Gastrocnemius medialis (tissue), 4 donors: ENCODE measurements at regions not wholly inside any gene's neighbourhood (a gene's known extent, or its start where the extent isn't known, plus 50 kb on each side); places are given as distances from the start of the nearest gene placed in this dataset.

Experiments
- ATAC-seq, 2 donors: fragments of 150-250 bp; one replicate each; pipeline ENCODE4 v1.9.1; 2016
- DNase-seq, 2 donors: peaks; one replicate each; pipeline ENCODE4 v3.0.0-alpha.2; 2019
- H3K27ac ChIP-seq, 4 donors: fragments of 200-600 bp; sonication (generic); 1 replicate in 1 of 4; 2 replicates in 3 of 4; pipeline ENCODE4 v1.5.1; 2016 to 2018; ENCODE audit warnings: mild to moderate bottlenecking in 2 of 4, moderate library complexity in 1 of 4
- H3K27me3 ChIP-seq, 3 donors: fragments of 200-600 bp; sonication (generic) in 2 of 3; 1 replicate in 1 of 3; 2 replicates in 2 of 3; pipeline versions ENCODE4 v1.5.1 to v1.6.0; 2016 to 2019; ENCODE audit warnings: mild to moderate bottlenecking in 1 of 3, moderate library complexity in 1 of 3
- H3K36me3 ChIP-seq, 2 donors: fragments of 200-600 bp; sonication (generic) in 1 of 2; one replicate each; pipeline ENCODE4 v1.5.1; 2017 to 2018
- H3K4me1 ChIP-seq, 2 donors: fragments of 200-600 bp; sonication (generic) in 1 of 2; one replicate each; pipeline ENCODE4 v1.5.1; 2016 to 2017; ENCODE audit warnings: mild to moderate bottlenecking in 2 of 2
- H3K4me3 ChIP-seq, 4 donors: fragments of 200-600 bp; sonication (generic) in 3 of 4; 1 replicate in 1 of 4; 2 replicates in 3 of 4; pipeline ENCODE4 v1.5.1; 2016 to 2019; ENCODE audit warnings: mild to moderate bottlenecking in 2 of 4
- H3K9me3 ChIP-seq, 3 donors: fragments of 200-600 bp; sonication (generic) in 2 of 3; 1 replicate in 1 of 3; 2 replicates in 2 of 3; pipeline ENCODE4 v1.5.1; 2016 to 2019
- CTCF ChIP-seq, 5 experiments: fragments of 450-650 bp in 3 of 5; fragments of 200-600 bp in 2 of 5; sonication (generic) in 2 of 5; IDR thresholded peaks in 4 of 5; conservative IDR thresholded peaks in 1 of 5; 1 replicate in 4 of 5; 2 replicates in 1 of 5; pipeline ENCODE4 v1.5.1; 2016 to 2019; ENCODE audit warnings: antibody characterized with exemption in 5 of 5, mild to moderate bottlenecking in 3 of 5, moderate library complexity in 3 of 5
- POLR2A ChIP-seq, 2 donors: fragments of 450-650 bp; IDR thresholded peaks; one replicate each; pipeline ENCODE4 v1.6.1; 2017; ENCODE audit warnings: antibody characterized with exemption in 2 of 2, mild to moderate bottlenecking in 2 of 2, moderate library complexity in 2 of 2
- in situ Hi-C, 4 donors: fragments of 200-750 bp; cut with MboI; loops; one replicate each; pipeline versions ENCODE4 v1.15.0 to v1.8.0; 2017; ENCODE audit warnings: low sequenced_read_pairs in 4 of 4
- intact Hi-C: fragments of 100-400 bp; cut with DNase I; formaldehyde crosslinking; loops from one replicate; pipeline ENCODE4 v1.15.1; 2023; ENCODE audit warnings: low total_unique reads

- Histone ChIP-seq H3K4me3 (no peak overlapping the region), H3K36me3 (no peaks in the 10 kb centered on the region), H3K27ac (no peak overlapping the region), H3K4me1 (no peaks in the 10 kb centered on the region), H3K9me3 (no peaks in the 10 kb centered on the region), H3K27me3 (no peaks in the 10 kb centered on the region)
- ATAC-seq (no peak), DNase-seq (no peak)
- intact Hi-C loops (no loop called here), in situ Hi-C loops (no loop called here)
- TF ChIP-seq CTCF (IDR thresholded peaks at IDR 0.05 in 4 of 5, conservative IDR thresholded peaks at IDR 0.05 in 1 of 5) (no peak), POLR2A (IDR thresholded peaks at IDR 0.05) (no peak)
Observed at GRCh38 chr13:107067381-107067780, 499.4 kb upstream of the ARGLU1 start.

GRCh38 chr13:107066355-107066754, 498.4 kb upstream of the ARGLU1 start:
- DNase-seq, result no peak
- TF ChIP-seq CTCF (IDR thresholded peaks at IDR 0.05 in 4 of 5, conservative IDR thresholded peaks at IDR 0.05 in 1 of 5) (no peak), POLR2A (IDR thresholded peaks at IDR 0.05) (no peak)
- in situ Hi-C loops, result no loop called here
- Histone ChIP-seq H3K27ac (no peak overlapping the region), H3K36me3 (no peaks in the 10 kb centered on the region), H3K27me3 (no peaks in the 10 kb centered on the region), H3K4me3 (no peak overlapping the region), H3K4me1 (no peaks in the 10 kb centered on the region), H3K9me3 (no peaks in the 10 kb centered on the region)
- intact Hi-C loops, result no loop called here
- no peak for ATAC-seq

- ATAC-seq (no peak), DNase-seq (no peak)
- in situ Hi-C loops (no loop called here), intact Hi-C loops (no loop called here)
- TF ChIP-seq POLR2A (IDR thresholded peaks at IDR 0.05) (no peak), CTCF (IDR thresholded peaks at IDR 0.05 in 4 of 5, conservative IDR thresholded peaks at IDR 0.05 in 1 of 5) (no peak)
- H3K36me3 ChIP-seq, result no peaks in the 10 kb centered on the region
- no peaks in the 10 kb centered on the region for H3K9me3 ChIP-seq
- no peak overlapping the region for H3K4me3 ChIP-seq
- H3K4me1 ChIP-seq, result no peaks in the 10 kb centered on the region
- no peaks in the 10 kb centered on the region for H3K27me3 ChIP-seq
- H3K27ac ChIP-seq, result no peak overlapping the region
Observed at GRCh38 chr13:107065036-107065435, 497.1 kb upstream of the ARGLU1 start.

GRCh38 chr13:107057028-107057631, 489.2 kb upstream of the ARGLU1 start:
- intact Hi-C loops (no loop called here), in situ Hi-C loops (no loop called here)
- no peak for DNase-seq
- Histone ChIP-seq H3K27me3 (no peaks in the 10 kb centered on the region), H3K9me3 (no peaks in the 10 kb centered on the region), H3K4me1 (no peaks in the 10 kb centered on the region), H3K36me3 (no peaks in the 10 kb centered on the region), H3K4me3 (no peak overlapping the region), H3K27ac (no peak overlapping the region)
- TF ChIP-seq CTCF (IDR thresholded peaks at IDR 0.05 in 4 of 5, conservative IDR thresholded peaks at IDR 0.05 in 1 of 5) (no peak), POLR2A (IDR thresholded peaks at IDR 0.05) (no peak)
- no peak for ATAC-seq
